ENCODE measurements at regions not wholly inside any gene's neighbourhood (a gene's known extent, or its start where the extent isn't known, plus 50 kb on each side); places are given as distances from the start of the nearest gene placed in this dataset.
A peak's percentile ranks its signal among the peaks of the same experiment; 100 is the strongest.
"Not testable (repeated sequence)": the region's sequence is repeated elsewhere in the genome, so short reads cannot be mapped to it uniquely, and the experiment has no call there.

- no peak overlapping the region for H3K4me3 ChIP-seq (ENCODE audit: low read depth, low read length)
- DNase-seq (ENCODE audit: low read depth): no peak
- TF ChIP-seq, protein P1, sequence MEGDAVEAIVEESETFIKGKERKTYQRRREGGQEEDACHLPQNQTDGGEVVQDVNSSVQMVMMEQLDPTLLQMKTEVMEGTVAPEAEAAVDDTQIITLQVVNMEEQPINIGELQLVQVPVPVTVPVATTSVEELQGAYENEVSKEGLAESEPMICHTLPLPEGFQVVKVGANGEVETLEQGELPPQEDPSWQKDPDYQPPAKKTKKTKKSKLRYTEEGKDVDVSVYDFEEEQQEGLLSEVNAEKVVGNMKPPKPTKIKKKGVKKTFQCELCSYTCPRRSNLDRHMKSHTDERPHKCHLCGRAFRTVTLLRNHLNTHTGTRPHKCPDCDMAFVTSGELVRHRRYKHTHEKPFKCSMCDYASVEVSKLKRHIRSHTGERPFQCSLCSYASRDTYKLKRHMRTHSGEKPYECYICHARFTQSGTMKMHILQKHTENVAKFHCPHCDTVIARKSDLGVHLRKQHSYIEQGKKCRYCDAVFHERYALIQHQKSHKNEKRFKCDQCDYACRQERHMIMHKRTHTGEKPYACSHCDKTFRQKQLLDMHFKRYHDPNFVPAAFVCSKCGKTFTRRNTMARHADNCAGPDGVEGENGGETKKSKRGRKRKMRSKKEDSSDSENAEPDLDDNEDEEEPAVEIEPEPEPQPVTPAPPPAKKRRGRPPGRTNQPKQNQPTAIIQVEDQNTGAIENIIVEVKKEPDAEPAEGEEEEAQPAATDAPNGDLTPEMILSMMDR (IDR thresholded peaks at IDR 0.05; ENCODE audit: insufficient read depth, low read depth, low read length): no peak
Observed at GRCh38 chrX:26915064-26915463, 548.1 kb downstream of the PPP4R3C start.

GRCh38 chrX:26914232-26914631 lies 548.9 kb downstream of the PPP4R3C start:
- TF ChIP-seq, protein P1 (IDR thresholded peaks at IDR 0.05; ENCODE audit: insufficient read depth, low read depth, low read length): no peak
- H3K4me3 ChIP-seq (ENCODE audit: low read depth, low read length): no peak overlapping the region
- no peak for DNase-seq (ENCODE audit: low read depth)

- not testable (repeated sequence) for DNase-seq (ENCODE audit: low read depth); H3K4me3 ChIP-seq (ENCODE audit: low read depth, low read length)
Observed at GRCh38 chrX:26911785-26912184, 551.4 kb downstream of the PPP4R3C start.

GRCh38 chrX:26909728-26910127 lies 553.4 kb downstream of the PPP4R3C start:
- DNase-seq (ENCODE audit: low read depth): no peak
- TF ChIP-seq, protein P1 (IDR thresholded peaks at IDR 0.05; ENCODE audit: insufficient read depth, low read depth, low read length): no peak
- H3K4me3 ChIP-seq (ENCODE audit: low read depth, low read length): no peak overlapping the region

DNA sequence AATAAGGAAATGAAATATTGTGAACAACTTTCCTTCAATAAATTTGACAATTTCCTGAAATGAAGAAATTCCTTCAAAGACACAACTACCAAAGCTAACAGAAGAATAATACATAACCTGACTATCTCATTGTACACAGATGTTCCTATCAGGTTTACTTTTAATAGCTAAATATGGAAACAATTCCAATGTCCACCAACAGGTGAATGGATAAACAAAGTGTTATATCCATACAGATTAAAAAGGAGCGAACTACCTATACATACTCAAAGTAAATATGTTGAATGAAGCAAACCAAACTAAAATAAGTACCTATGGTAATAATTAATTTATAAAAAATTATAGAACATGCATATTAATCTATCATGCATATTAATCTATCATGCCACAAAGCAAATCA lies 554.9 kb downstream of the PPP4R3C start:
- no peak overlapping the region for H3K4me3 ChIP-seq (ENCODE audit: low read depth, low read length)
- no peak for DNase-seq (ENCODE audit: low read depth)
- TF ChIP-seq, protein P1 (IDR thresholded peaks at IDR 0.05; ENCODE audit: insufficient read depth, low read depth, low read length): no peak

- DNase-seq (ENCODE audit: low read depth): peak; percentile 13
- TF ChIP-seq, protein P1 (IDR thresholded peaks at IDR 0.05; ENCODE audit: insufficient read depth, low read depth, low read length): no peak
- H3K4me3 ChIP-seq (ENCODE audit: low read depth, low read length): no peak overlapping the region
Observed at GRCh38 chrX:26889574-26889973, 573.6 kb downstream of the PPP4R3C start.

GRCh38 chrX:26873736-26874135 lies 589.4 kb downstream of the PPP4R3C start:
- no peak for DNase-seq (ENCODE audit: low read depth)
- TF ChIP-seq, protein P1 (IDR thresholded peaks at IDR 0.05; ENCODE audit: insufficient read depth, low read depth, low read length): no peak
- no peak overlapping the region for H3K4me3 ChIP-seq (ENCODE audit: low read depth, low read length)
